Stimulated activated CD4-positive, alpha-beta T cell treated with anti-CD3 and anti-CD28 coated beads, TNF-alpha, amount 100 ng/mL, for 24 hours (primary cell): ENCODE measurements at regions not wholly inside any gene's neighbourhood (a gene's known extent, or its start where the extent isn't known, plus 50 kb on each side); places are given as distances from the start of the nearest gene placed in this dataset.
"Not testable (repeated sequence)": the region's sequence is repeated elsewhere in the genome, so short reads cannot be mapped to it uniquely, and the experiment has no call there.

Source experiments
- DNase-seq, 3 experiments: peaks; one replicate each; pipeline ENCODE4 v3.0.0-alpha.2; 2020; ENCODE audit warnings: low read depth in 3 of 3

DNA sequence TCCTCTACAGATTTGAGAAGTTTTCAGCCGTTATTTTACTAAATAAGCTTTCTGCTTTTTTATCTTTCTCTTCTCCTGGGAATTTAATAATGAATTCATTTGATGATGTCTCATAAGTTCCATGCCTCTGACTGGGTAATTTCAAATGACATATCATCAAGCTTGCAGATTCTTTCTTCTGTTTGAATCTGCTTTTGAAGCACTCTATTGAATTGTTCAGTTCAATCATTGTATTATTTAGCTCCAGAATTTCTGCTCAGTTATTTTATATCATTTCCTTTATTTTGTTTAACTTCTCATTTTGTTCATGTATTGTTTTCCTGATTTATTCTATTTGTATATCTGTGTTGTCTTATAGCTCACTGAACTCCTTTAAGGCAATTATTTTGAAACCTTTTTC, 196.9 kb upstream of the CNTNAP2 start:
- no peak for DNase-seq

DNA sequence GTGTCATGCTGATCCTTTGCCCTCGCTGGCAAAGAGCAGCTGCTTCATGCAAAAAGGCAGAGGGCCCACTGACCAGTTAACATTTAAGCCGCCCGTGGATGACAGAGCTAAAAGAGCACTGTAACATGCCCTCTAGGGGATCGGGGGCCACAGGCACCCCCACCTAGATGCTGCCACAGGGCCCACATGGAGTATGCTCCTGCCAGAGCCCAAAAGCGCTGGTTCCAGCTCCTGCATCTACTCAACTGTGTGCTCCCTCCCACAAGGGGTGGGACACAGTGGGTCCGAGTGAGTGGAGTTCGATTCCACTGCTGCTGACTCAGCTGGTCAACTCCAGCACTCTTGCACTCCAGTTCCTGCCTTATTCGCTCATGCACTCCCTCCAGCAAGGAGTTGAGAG, 199.8 kb upstream of the CNTNAP2 start:
- DNase-seq = no peak

DNA sequence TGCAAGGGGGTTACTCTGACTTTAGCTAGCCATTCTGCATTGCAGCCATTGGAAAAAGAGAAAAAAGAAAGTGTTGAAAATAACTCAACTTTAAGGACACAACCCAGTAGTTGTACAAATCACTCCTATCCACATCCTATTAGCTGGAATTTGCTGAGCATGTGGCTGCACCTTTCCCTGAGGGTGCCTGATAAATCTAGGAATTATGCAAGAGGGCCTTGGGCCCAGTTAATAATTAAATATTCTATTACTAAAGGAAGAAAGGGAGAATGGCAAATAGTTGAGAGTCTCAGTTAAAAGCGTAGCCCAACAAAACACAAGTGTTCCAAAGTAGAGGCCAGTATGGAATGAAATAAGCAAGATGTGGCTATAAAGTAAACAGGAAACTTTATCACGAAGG, 200.9 kb upstream of the CNTNAP2 start:
- no peak for DNase-seq

DNA sequence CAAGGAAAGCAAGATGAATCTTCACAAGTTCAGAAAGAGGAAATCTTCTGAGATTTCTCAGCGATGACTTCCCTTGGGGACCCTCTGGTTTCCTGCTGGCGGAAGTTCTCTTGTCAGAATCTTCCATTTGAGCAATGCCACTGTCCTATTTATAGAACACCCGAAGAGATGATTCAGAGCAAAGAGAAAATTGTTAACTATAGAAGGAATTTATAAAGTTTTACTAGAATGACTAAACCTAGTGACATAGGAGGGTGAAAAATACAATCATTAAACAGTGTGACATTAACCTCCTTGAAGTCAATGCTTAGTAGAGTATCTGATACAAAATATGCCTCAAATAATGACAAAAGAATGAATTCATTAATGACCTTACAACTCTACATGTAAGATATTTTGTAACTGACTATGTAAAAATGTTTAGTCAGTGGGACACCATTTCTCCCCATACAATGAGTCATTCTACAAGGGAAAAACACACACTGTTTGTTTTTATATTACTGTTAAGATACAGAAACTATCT, 206.5 kb upstream of the CNTNAP2 start:
- no peak for DNase-seq

DNA sequence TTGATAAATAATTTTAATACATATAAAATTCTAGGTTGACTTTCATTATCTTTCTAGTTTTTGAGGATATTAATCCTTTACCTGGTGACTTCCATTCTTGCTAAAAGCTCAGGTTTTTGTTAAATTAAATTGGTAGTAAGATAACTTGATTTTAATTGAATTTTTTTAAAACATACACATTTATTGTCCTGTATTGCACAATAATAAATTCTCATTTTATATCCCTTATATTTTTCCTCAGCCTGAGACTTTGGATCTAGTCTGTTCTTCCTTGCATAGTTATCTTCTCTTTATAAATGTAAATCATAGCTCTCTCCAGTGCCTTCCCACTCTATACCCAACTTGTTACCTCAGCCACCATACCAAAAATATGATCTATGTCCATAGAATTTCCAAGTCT, 212.9 kb upstream of the CNTNAP2 start:
- DNase-seq = no peak

DNA sequence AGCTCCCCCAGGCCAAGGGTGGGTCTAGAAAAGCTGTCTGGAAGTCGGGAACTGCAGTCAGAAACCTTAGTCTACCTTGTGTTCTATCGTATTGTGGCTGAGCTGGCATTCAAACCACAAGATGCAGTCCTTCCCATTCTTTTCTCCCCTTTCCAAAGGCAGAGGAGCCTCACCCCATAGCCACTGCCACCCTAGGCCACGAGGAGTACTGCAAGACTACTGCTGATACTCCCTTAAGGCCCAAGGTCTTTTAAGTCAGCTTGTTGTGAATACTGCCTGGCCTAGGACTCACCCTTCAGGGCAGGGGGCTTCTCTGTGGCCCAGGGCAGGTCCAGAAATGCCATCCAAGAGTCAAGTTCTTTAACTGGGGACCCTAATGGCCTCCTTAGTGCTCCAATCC, 214.5 kb upstream of the CNTNAP2 start:
- DNase-seq = no peak

DNA sequence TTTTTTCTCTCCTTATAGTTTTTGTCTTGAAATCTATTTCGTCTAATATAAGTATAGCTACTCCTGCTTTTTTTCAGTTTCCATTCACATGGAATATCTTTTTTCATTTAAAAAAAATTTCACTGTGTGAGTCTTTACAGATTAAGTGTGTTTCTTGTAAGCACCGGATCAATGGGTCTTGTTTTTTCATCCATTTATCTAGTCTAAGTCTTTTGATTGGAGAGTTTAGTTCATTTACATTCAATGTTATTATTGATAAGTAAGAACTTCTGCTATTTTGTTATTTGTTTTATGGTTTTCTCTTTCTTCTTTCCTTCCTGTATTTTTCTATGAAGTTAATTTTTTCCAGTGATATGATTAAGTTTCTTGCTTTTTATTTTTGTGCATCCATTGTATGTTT, 216.7 kb upstream of the CNTNAP2 start:
- DNase-seq = no peak

DNA sequence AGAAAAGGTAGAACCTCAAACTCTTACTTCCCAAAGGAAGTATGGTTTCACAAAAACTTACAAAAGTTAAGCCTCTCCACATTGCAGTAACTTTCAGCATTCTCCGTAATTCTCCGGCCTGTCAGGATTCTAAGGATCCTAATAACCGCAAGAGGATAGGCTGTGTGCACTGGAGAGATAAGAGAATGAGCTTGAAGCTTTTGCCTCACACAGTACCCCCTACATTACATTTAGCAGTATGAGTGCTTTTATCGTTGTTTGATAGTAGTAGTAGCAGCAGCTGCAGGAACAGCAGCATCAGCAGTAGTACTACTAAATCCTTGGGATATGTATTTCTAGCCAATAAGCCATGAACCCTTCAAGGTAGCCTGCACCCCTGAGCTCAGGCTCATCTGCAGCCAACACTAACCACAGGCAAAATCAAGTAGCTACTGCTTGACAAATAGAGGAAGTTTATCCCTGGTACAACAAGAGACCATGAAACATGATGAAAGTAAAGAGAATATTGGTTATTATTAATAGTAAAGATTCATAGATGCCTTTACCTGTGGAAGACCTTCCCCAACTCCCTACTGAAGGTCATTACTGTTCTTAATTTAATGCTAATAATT, 222.6 kb upstream of the CNTNAP2 start:
- DNase-seq = no peak

DNA sequence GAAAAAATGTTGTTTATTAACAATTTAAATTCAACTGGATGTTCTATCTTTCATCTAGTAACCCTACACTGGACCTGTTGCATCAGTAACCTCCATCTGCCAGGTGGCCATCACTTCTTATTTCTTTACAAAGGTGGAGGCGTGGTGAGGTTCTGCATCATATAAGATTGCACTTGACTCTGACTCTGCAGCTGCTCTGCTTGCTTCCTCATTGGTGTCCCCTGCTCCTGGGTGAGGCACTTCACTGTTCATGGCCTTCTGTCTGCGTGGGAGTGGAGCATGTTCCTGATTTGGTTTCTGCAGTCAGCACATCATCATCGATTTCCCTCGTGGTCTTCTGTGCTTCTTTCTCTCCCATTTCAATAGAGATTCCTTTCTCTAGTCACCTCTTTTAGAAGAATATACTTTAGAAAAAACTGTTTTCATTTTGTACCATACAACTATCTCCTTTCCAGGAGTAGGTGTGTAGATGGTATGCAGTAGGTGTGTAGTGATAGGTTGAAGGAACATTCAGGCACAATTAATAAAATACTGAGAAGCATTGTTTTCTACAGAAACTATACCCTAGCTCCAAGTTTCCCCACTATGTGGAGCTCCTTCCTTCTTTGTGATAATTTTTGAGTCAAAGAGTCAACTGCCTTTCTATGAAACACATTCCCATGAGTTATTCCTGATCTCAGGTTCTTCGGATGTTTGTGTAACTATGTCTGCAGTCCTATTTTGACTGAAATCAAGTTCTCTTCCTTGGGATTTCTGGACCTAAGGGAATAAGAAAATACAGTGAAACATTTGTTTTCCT, 231.7 kb upstream of the CNTNAP2 start:
- DNase-seq = no peak

DNA sequence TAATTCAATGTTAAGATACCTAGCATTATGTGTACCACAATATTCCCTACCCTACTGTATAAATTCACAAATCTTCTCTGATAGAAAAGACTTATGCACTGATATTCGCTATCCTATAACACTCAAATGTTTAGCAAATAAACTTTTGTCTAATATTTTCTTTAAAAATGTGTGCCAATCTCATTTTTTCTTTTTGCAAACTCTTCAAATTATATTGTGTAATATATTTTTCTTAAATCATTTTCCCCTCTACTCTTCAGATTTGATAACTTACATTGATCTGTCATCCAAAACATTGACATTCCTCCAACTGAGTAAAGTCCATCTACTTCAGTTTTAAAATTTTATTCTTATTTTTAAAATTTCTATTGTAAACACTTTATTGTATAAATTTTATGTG, 240.2 kb upstream of the CNTNAP2 start:
- no peak for DNase-seq

DNA sequence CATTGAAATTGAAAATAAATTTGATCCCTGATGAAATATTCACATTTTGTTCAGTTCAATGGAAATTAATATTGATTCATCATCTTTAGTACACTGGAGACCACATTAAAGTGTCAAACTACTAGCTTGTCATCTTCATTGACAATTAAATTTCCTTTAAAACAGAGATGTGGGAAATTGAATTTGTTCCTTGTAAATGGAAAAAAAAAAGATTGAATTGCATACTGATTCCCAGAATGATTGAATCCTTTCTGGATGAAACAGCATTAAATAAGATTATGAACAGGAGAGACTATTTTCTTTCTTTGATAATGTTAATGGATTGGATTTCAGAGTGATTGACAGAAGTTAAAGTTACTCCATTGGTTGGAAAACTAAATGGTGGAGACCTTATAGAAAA, 241.3 kb upstream of the CNTNAP2 start:
- no peak for DNase-seq

DNA sequence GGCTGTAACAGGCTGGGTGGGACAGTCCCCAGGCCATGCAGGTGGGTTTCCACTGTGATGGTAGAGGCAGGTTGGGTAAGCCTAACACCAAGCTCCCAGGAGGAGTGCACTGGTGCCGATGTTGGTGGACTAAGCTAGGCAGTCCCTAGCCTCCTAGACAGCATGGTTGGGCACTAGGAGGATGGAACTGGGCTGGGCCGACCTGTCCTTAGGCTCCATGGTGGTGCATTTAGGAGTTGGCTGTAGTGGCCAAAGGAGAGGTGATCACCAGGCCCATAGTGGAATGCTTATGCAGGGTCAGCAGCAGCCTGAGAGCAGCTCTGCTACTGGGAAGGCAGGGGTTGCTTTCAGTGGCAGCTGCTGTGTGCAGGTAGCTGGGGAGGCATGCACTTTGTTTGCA, 247.7 kb upstream of the CNTNAP2 start:
- no peak for DNase-seq

DNA sequence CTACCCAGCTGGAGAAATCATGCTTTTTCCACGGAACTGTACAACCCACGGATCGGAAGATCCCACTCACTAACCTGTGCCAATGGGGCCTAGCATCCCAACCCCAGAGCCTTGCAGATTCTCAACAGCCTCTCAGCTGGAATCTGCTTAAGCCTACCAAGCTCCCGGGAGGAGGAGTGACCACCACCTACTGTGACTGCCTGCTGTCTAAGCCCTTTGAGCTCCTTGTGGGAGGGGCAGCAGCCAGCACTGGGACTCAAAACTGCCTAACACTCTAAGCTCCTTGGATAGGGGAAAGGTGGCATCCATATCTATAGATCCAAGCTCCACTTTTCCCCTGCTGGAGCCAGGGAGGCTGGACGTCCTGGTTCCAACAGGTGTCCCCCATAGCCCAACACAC, 254.4 kb upstream of the CNTNAP2 start:
- DNase-seq = no peak

DNA sequence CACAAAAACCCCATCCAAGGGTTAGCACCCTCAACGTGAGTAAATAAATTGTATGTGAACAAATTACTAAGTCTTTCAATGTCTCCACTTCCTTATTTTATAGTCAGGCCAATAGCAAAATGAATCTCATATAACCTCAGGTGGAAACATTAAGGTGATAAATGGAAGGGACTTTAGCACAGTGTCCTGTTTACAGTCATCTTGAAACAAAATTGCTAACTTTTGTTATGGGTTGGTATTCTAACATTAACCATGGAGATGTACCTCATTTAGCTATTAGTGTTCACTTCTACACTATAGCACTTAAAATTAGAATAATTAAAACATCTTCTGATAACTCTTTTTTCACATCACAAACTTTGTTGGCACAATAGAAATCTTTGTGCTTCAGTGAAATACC, 255.8 kb upstream of the CNTNAP2 start:
- no peak for DNase-seq

DNA sequence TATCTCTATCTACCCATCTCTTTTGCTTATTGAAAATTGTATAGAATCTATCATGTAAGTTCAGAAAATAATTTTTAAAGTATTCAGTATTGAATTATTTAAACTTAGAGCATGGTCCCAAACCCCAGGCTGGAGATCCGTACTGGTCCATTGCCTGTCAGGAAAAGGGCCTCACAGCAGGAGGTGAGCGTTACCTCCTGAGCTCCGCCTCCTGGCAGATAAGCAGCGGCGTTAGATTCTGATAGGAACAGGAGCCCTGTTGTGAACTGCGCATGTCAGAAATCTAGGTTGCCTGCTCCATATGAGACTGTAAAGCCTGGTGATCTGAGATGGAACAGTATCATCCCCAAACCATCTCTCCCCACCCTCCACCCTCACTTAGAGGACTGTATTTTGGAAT, 266.0 kb upstream of the CNTNAP2 start:
- no peak for DNase-seq

DNA sequence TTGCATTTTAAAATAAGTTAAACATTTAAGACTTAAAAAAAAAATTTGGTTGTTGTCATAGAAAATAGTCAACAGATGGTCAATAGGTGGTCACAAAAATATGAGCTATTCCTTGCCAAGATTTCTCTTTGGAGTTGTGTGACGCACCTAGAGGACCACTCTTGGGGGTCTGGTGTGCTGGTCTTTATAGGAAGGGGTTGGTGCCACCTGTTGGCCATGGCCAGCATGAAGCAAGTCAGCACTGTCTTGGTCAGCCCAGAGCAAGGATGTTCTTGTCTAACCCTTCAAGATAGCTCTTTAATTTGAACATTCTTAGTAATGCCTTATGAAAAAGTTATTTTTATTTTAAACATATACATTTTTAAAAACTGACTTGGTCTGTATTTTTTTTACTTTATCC, 267.9 kb upstream of the CNTNAP2 start:
- no peak for DNase-seq

DNA sequence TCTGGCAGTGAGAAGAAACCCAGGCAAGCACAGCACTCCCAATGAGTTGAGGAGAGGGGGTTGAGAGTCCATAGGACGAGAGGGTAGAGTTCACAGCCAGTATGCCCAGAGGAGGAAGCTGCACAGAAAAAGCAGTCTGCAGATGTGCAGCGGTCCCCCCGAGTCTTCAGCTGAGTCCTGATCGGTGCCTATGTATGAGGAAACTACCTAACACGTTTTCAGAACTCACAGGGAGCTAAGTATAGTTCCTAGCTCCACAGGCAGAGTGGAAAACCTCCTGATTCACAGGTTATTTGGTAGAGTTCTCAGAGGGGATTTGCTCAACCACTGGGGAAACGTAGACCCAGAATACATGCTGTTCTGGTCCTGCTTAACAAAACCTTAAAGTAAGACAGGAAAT, 271.3 kb upstream of the CNTNAP2 start:
- DNase-seq = no peak

DNA sequence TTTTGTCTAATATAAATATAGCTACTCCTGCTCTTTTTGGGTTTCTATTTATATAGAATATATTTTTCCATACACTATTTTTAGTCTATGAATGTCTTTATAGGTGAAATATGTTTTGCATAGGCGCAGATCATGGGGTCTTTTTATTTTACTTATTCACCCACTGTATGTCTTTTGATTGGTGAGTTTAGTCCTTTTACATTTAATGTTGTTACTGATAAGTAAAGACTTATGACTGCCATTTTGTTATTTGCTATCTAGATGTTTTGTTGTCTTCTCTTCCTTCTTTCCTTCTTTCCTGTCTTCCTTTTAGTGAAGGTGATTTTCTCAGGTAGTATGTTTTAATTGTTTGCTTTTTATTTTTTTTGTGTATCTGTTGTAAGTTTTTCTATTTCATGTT, 276.8 kb upstream of the CNTNAP2 start:
- no peak for DNase-seq

DNA sequence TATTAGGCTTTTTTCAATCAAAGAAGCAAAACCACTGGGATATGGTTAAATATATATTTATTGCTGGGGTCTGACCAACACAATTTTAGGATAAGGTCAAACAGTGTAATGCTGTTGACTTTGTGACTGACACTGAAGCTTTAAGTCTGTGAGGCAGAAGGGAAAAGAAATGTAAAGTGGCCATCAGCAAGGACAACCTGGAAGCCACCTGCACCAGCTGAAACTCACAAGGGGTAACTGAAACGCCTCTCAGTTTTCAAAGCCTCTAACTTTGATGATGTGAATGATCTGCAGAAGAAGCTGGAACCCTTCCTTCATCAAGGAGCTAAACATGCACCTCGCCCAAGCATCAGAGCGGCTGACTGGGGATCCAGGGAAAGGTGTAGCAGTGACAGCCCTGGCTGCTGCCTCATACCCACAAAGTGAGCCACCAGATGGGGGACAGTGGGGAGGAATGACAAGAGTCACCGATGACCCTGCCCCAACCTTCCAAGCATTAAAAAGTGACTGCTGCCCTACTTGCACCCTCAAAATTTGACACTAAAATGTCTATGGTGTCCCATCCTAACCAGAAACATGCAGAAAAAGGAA, 284.9 kb upstream of the CNTNAP2 start:
- DNase-seq = no peak

DNA sequence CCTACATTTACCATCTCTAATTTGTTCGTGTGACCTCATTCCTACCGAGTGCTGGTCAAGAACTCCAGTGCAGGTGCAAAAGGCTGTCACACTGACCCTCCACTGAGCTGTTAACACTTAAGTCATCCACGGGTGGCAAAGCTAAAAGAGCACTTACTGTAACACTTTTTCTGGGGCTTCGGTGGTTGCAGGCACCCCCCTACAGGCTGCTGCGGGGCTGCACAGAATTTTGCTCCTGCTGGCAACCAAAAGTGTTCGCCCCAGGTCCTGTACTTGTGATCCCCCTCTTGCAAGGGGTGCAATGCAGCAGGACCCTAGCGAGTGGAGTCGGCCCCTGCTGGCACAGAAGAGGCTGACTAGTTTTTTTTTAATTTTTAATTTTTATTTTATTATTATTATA, 298.9 kb upstream of the CNTNAP2 start:
- DNase-seq = no peak

DNA sequence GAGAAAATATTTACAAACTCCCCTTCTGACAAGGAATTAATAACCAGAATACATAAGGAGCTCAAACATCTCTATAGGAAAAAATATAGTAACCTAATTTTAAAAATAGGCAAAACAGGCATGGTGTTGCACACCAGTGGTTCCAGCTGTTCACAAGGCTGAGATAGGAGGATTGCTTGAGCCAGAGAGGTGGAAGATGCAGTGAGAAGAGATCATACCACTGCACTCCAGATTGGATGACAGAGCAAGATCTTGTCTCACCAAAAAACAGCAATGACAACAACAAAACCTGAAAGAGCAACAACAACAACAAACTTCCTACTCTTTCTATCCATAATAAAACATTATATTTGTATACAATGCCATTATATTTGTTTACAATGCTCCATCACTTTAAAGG, 304.4 kb upstream of the CNTNAP2 start:
- no peak for DNase-seq

DNA sequence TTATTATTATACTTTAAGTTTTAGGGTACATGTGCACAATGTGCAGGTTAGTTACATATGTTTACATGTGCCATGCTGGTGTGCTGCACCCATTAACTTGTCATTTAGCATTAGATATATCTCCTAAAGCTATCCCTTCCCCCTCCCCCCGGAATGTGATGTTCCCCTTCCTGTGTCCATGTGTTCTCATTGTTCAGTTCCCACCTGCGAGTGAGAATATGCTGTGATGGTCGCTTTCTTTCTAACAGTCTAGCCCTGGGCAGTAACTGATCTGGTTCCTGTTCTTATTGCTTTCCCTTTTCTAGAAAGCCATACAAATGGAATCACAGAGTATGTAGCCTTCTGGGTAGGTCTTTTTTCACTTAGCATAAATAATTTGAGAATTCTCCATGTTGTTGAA, 311.1 kb upstream of the CNTNAP2 start:
- DNase-seq = not testable (repeated sequence)

DNA sequence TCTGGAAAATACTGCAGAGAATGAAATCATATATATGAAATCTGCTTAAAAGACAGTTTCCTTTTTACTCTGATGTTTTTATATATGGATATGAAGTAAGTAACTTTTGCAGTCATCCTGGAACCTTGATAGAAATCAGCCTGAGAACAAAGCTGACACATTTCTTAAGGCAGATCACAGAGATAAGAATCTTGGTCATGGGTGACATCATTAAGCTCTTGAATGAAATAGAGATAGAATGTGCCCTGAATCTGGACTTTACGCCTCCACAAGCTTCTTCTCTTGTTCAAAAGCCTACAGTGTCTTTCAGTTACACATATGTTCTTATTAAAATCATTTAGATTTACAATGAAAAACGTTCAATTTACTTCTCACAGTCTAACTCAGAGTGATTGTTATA, 319.1 kb upstream of the CNTNAP2 start:
- DNase-seq = no peak
